Stimulated activated CD4-positive, alpha-beta T cell treated with anti-CD3 and anti-CD28 coated beads, Interleukin-2, amount 100 ng/mL, for 24 hours (primary cell): ENCODE measurements at regions not wholly inside any gene's neighbourhood (a gene's known extent, or its start where the extent isn't known, plus 50 kb on each side); places are given as distances from the start of the nearest gene placed in this dataset.
"Not testable (repeated sequence)": the region's sequence is repeated elsewhere in the genome, so short reads cannot be mapped to it uniquely, and the experiment has no call there.

Experiments
- DNase-seq, 2 donors: peaks; one replicate each; pipeline ENCODE4 v3.0.0-alpha.2; 2020

DNA sequence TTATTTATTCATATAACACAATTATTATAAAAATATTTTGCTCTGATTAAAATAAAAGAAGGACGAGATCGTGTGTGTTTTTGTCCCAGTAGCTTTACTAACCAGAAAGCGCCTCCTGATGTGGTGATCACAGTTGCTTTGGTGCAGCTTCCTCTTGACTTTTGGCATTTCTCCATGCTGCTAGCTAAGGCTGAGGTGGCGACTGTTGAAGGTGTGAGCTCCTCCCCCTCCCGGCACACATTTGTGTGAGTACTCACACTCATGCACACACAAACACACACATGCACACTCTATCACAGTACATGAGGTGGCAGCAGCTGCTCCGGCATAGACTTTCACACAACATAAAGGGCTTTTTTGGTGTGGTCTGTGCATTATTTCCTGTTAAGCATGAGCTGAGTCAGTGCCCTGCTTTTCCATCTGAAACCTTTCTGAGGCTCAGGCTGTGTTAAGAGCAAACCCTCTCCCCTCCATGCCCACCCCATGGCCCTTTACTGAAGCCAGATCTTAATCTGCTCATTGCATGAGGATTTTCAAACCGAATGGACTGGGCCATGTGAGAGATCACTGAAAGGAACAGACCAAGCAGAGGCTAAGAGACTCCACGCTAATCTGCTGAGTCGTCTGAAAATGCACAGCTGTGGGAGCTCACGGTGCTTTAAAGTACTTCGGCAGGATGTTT lies 53.3 kb downstream of the FOXD4L1 start:
- peak; percentile 38 to 41 for DNase-seq

DNA sequence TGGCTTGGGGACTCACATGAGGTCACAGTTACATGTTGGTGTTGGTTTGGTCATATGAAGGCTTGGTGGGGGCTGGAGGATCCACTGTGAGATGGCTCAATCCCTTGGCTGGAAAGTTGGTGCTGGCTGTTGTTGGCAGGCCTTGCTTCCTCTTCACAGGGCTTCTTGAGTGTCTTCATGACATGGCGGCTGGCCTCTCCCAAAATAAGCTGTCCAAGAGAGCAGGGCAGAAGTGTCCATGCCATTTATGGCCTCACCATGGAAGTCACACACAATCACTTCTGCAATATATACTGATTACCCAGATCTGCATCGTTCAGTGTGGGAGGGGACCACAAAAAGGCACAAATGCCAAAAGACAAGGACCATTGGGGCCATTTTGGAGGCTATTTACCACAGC lies 61.4 kb downstream of the FOXD4L1 start:
- not testable (repeated sequence) for DNase-seq

DNA sequence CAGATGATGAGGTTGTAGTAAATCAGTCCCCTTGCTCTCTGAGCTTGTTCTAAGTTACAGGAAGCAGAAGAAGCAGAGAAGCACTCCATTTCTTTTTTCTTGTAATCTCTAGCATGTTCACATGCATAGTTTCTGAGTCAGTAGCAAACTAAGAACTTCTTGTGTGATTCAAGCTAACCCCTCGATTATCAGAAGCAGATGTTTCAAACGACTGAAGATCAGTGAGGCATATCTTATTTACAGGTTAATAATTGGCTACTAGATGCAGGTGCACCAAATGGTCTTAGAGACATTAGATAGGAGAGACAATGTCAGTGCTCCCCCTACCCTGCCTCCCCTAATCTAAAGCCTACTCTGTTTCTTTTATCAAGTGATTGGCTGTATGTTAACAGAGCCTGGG lies 64.2 kb downstream of the FOXD4L1 start:
- DNase-seq, result not testable (repeated sequence)

DNA sequence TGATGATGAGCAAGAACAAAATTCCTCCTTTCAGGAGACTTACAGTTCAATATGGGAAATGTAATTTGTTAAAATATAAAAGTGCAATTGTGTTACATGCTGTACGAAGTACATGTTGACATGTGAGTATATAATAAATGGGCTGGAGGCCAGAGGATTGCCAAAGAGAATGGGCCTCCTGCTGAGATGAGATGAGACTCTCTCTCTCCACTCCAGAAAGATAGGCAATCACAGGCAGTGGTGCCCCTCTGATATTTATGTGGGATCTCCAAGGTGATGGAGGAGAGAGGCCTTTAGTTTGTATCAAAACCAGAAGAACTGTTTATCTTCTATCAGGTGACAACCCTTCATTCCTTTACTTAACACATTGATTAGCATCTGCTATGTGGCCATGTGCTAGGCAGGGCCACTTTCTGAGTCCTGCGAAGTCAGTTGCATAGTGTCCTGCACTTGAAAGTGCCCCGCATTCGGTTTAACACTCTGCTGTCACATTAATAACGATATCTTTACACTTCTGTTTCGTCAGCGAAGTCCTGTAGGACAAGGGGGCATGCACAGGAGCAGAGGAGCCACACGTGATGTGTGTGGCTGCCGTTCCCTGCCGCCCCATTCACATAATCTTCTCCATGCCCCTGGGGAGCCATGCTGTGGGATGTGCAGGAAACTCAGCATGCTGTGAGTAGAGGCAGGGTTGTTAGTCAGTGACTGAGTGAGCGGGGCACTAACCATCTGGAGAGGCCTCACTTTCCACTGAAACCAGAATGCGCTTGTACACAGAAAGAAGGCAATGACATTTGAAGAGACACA lies 60.2 kb upstream of the RABL2A start:
- not testable (repeated sequence) for DNase-seq

DNA sequence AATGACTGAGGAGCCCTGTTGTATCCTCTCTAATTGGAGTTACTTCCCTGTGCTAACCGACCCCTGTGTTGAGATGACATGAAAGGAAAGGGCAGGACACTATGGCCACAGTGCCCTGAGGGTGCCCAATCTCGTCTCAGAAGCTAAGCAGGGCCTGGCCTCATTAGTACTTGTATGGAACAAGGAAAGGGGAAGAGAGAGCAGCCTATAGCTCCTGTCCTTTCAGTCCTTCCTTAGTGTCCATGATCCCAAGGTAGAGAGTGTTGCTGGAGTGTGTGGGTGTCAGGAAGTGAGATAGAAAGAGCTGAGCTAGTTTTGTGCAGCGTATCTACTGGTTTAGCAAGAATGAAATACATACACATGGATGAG lies 59.6 kb upstream of the RABL2A start:
- DNase-seq, result not testable (repeated sequence)

DNA sequence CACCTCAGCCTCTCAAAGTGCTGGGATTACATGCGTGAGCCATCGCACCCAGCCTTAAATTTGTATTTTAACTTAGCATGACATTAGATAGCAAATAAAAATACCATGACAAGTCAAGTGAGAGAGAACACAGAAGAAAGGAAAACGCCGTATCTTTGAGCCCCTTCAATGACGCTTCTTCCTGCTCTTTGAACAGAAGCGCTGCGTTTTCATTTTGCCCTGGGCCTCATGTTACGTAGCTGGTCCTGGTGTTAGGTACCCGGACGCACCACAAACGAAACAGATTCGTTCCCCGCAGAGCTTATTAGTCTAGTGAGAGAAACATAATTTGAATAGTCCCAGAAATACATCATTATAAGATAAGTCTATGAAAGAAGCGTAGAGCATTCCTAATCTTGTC lies 58.8 kb upstream of the RABL2A start:
- not testable (repeated sequence) for DNase-seq

DNA sequence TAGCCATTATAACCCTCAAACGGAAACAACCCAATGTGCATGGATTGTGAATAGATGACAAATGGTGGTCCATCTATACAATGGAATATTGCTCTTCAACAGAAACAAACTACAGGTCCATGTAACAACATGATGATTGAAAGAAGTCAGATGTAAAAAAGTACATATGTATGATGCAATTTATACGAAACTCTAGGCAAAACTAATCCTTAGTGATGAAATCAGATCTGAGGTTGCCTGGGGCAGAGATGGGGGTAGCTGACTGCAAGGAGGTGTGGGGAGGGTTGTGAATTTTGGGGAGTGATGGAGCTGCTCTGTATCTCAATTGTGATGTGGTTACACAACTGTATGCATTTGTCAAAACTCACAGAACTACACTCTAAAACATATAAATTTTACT lies 57.0 kb upstream of the RABL2A start:
- not testable (repeated sequence) for DNase-seq

DNA sequence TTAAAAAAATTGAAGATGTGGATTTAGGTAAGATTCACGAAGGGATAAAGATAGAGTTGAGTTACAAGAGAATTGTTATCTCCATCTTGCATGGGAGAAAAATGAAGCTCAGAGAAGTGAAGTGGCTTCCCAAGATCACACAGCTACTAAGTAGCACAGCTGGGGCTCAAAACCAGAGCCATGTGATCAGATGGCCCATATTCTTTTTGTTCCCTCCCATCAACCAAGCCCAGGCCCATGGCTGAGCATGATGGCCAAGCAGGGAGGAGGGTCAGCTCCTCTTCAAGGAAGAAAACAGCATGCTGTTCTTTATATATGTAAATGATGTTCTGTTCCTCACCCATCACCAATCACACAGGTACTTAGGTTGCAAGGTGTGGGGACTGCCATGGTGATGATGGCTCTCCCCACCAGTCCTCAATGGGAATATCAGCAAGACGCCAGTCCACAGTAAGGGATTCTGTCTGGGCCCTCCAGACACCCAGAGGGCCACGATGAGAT lies 56.5 kb upstream of the RABL2A start:
- not testable (repeated sequence) for DNase-seq

DNA sequence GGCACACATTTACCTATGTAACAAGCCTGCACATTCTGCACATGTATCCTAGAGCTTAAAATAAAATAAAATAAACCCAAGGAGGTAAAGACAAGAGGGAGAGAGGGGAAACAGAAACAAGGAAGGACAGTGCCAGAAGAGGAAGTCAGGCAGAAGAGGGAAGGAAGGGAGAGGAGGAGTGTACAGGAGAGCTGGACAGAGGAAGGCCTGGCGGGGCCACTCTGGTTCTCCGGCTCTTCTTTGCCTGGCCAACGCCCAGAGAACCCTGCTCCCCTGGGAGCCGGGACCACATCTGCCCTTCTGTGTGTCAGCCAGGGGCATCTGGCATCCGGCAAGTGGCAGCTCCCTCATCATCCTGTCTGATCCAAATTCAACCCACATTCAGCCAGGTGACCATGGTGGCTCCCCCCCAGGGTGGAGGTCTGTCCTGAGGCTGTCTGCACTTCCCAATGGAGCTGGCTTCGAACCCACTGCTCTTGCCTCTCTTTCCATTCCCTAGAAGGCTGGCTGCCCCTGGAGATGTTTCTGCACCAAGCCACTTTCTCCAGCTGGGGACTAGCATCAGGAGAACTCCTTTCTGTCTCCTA lies 55.5 kb upstream of the RABL2A start:
- not testable (repeated sequence) for DNase-seq

DNA sequence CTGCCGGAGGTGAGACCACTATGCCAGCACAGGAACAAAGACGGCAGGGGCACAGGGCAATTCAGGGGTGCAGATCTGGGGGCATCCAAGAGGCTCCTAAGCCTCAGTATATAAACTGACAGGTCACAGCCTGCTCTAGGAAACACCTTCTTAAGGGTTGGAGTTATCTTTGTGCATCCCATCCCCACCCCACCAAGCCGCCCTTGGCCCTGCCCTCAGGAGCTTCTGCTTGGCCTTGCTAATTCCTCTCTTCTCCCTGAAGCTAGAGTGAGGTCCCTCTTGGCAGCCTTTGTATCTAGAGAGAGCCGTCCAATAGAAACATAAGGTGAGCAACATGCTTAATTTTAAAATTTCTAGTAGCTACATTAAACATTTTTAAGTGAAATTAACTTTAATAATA lies 51.3 kb upstream of the RABL2A start:
- not testable (repeated sequence) for DNase-seq

DNA sequence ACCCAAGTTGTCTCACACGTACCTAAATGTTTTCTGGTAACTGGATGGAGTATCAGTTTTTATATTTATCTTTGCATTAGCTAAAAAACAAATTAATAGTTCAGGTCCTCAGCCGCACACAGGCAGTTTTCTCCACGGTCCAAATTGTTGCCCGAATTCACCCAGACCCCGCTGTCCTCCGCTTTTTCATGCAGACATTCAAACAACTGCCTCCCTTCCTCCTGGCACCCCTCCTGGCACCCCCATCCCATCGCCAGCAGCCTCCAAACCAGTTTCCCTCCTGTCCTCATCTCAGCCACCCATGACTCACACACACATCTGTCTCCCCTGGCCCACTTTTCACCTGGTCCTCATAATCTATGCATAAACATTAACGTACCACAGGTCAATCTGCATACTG lies 50.7 kb upstream of the RABL2A start:
- DNase-seq, result not testable (repeated sequence)
